HepG2 (cell line): ENCODE measurements at regions not wholly inside any gene's neighbourhood (a gene's known extent, or its start where the extent isn't known, plus 50 kb on each side); places are given as distances from the start of the nearest gene placed in this dataset.

ENCODE experiments used
- ATAC-seq: fragments of 200-7000 bp; cut with Tn5 transposase; 3 replicates; pipeline ENCODE4 v1.9.1; 2020; ENCODE audit warnings: mild to moderate bottlenecking, moderate library complexity
- BruUV-seq: library from RNA; stranded (reverse); fragments of 400-500 nt; replicated peaks from 2 replicates; lab custom pipeline; 2021; lab: Mats Ljungman, UMichigan
- CTCF ChIA-PET: fragments of 300-600 bp; formaldehyde crosslinking; extraction: SDS; loops from one replicate; lab custom pipeline; 2021; ENCODE audit warnings: low total read pairs, inconsistent platforms, low intra/inter-chr PET ratio; lab: Yijun Ruan, JAX
- POLR2A ChIA-PET: fragments of 350-600 bp; sonication (Branson Sonifier 250); formaldehyde crosslinking; loops from one replicate; lab custom pipeline; 2020; ENCODE audit warnings: antibody characterized with exemption, inconsistent platforms; lab: Yijun Ruan, JAX
- DNase-seq: peaks from one replicate; pipeline ENCODE4 v3.0.0-alpha.2; 2015; ENCODE audit warnings: low spot score
- FAIRE-seq: peaks from 3 replicates; lab custom pipeline; 2011; peaks lifted over from hg19 to GRCh38; lab: Jason Lieb, UNC
- H2AFZ ChIP-seq: one replicate; pipeline ENCODE4 v1.6.1; 2011; ENCODE audit warnings: low read length, inconsistent platforms
- H3K27ac ChIP-seq: fragments of 300-600 bp; 3 replicates; pipeline ENCODE4 v1.8.0; 2011; ENCODE audit warnings: mixed run types, mild to moderate bottlenecking, mixed read lengths, low read length, inconsistent platforms; ENCODE audit not compliant: insufficient read depth; ENCODE audit errors: extremely low read length
- H3K27me3 ChIP-seq, 2 experiments: fragments of 200-600 bp in 1 of 2; 2 replicates in 1 of 2; 3 replicates in 1 of 2; pipeline versions ENCODE4 v1.6.0 to v1.8.0; 2011; ENCODE audit warnings: low read length in 2 of 2, mild to moderate bottlenecking in 2 of 2, moderate library complexity in 2 of 2, inconsistent platforms in 1 of 2; ENCODE audit not compliant: insufficient read depth in 2 of 2, control insufficient read depth in 1 of 2
- H3K36me3 ChIP-seq, 2 experiments: fragments of 200-600 bp in 1 of 2; replicated peaks in 1 of 2; 2 replicates in 1 of 2; 3 replicates in 1 of 2; pipeline versions ENCODE4 v1.5.1 to v1.8.0; 2011; ENCODE audit warnings: low read length in 2 of 2, inconsistent platforms in 1 of 2; ENCODE audit not compliant: insufficient read depth in 2 of 2, control insufficient read depth in 1 of 2
- H3K4me1 ChIP-seq: 2 replicates; pipeline ENCODE4 v1.5.1; 2012; ENCODE audit warnings: low read length, inconsistent platforms; ENCODE audit not compliant: insufficient read depth
- H3K4me2 ChIP-seq: 2 replicates; pipeline ENCODE4 v1.6.0; 2011; ENCODE audit warnings: low read depth, low read length, inconsistent platforms
- H3K4me3 ChIP-seq, 3 experiments: fragments of 200-600 bp in 1 of 3; sonication (generic), shearing (Covaris generic) in 1 of 3; replicated peaks in 1 of 3; 2 replicates each; pipeline ENCODE4 v1.5.1; 2011 to 2016; ENCODE audit warnings: low read length in 3 of 3, inconsistent platforms in 2 of 3, low read depth in 2 of 3, mild to moderate bottlenecking in 2 of 3, control low read depth in 1 of 3, mixed read lengths in 1 of 3; ENCODE audit not compliant: insufficient read depth in 1 of 3
- H3K79me2 ChIP-seq: one replicate; pipeline ENCODE4 v1.6.1; 2011; ENCODE audit warnings: low read length, inconsistent platforms; ENCODE audit not compliant: insufficient read depth
- H3K9ac ChIP-seq: 2 replicates; pipeline ENCODE4 v1.6.0; 2011; ENCODE audit warnings: mild to moderate bottlenecking, low read depth, low read length, inconsistent platforms; ENCODE audit not compliant: insufficient read depth
- H3K9me3 ChIP-seq: 2 replicates; pipeline ENCODE4 v1.5.1; 2012; ENCODE audit warnings: mild to moderate bottlenecking, low read length
- H4K20me1 ChIP-seq: 2 replicates; pipeline ENCODE4 v1.6.0; 2011; ENCODE audit warnings: inconsistent platforms, mild to moderate bottlenecking, low read length, moderate library complexity; ENCODE audit not compliant: insufficient read depth
- FUBP1 ChIP-seq: sonication (generic); formaldehyde crosslinking; IDR thresholded peaks from 2 replicates; pipeline ENCODE4 v1.5.1; 2020; ENCODE audit warnings: missing genetic modification reagents, mild to moderate bottlenecking, borderline replicate concordance
- GPN1 ChIP-seq: sonication (generic); formaldehyde crosslinking; IDR thresholded peaks from 2 replicates; pipeline ENCODE4 v1.5.1; 2020; ENCODE audit warnings: missing genetic modification reagents, borderline replicate concordance
- KAT7 ChIP-seq: IDR thresholded peaks from 2 replicates; pipeline ENCODE4 v1.6.1; 2018; ENCODE audit warnings: borderline replicate concordance, missing compliant biosample characterization
- KLF11 ChIP-seq: IDR thresholded peaks from 2 replicates; pipeline ENCODE4 v1.6.1; 2016; ENCODE audit warnings: missing compliant biosample characterization
- MBD4 ChIP-seq: IDR thresholded peaks from 2 replicates; pipeline ENCODE4 v1.6.1; 2012; ENCODE audit warnings: low read length, inconsistent platforms, borderline replicate concordance
- NFIB ChIP-seq: sonication (generic); formaldehyde crosslinking; IDR thresholded peaks from 2 replicates; pipeline ENCODE4 v1.9.0; 2021; ENCODE audit warnings: missing genetic modification reagents, mild to moderate bottlenecking, borderline replicate concordance
- POLR2AphosphoS5 ChIP-seq: IDR thresholded peaks from 2 replicates; pipeline ENCODE4 v1.6.1; 2012; ENCODE audit warnings: low read depth, low read length
- ZNF101 ChIP-seq: sonication (generic); formaldehyde crosslinking; IDR thresholded peaks from 2 replicates; pipeline ENCODE4 v1.4.0; 2020; ENCODE audit warnings: mild to moderate bottlenecking, low read depth, missing genetic modification reagents, borderline replicate concordance
- ZNF740 ChIP-seq: sonication (generic); formaldehyde crosslinking; IDR thresholded peaks from 2 replicates; pipeline ENCODE4 v1.4.0; 2020; ENCODE audit warnings: missing genetic modification reagents
- ZNF747 ChIP-seq: sonication (generic); formaldehyde crosslinking; IDR thresholded peaks from 2 replicates; pipeline ENCODE4 v1.8.1; 2023; ENCODE audit warnings: missing genetic modification reagents, mild to moderate bottlenecking, borderline replicate concordance
- ZSCAN21 ChIP-seq: sonication (generic); formaldehyde crosslinking; IDR thresholded peaks from 2 replicates; pipeline ENCODE4 v1.8.0; 2022; ENCODE audit warnings: mild to moderate bottlenecking, missing genetic modification reagents, moderate library complexity, borderline replicate concordance
- ZSCAN31 ChIP-seq: sonication (generic); formaldehyde crosslinking; IDR thresholded peaks from 2 replicates; pipeline ENCODE4 v1.5.0; 2020; ENCODE audit warnings: low read depth, mild to moderate bottlenecking, missing genetic modification reagents
- WGBS: methylation state at CpG from one replicate; pipeline ENCODE4 v1.1.6; 2017; ENCODE audit warnings: low lambda C conversion rate; 5-methylcytosine and 5-hydroxymethylcytosine counted together
- in situ Hi-C: cut with HindIII; loops from 2 replicates; pipeline ENCODE4 v1.10.0; 2017; ENCODE audit warnings: low pct_unique_long_range_greater_than_20kb; ENCODE audit not compliant: extremely low pct_ligation_motif_present
- intact Hi-C: fragments of 100-400 bp; cut with micrococcal nuclease; formaldehyde crosslinking; loops from one replicate; pipeline ENCODE4 v1.10.0; 2022; ENCODE audit not compliant: unreplicated experiment
- TF ChIP-seq, protein P1 (sequence below): IDR thresholded peaks from 2 replicates; pipeline ENCODE4 v1.6.1; 2016; ENCODE audit warnings: missing genetic modification reagents, missing compliant biosample characterization

DNA sequence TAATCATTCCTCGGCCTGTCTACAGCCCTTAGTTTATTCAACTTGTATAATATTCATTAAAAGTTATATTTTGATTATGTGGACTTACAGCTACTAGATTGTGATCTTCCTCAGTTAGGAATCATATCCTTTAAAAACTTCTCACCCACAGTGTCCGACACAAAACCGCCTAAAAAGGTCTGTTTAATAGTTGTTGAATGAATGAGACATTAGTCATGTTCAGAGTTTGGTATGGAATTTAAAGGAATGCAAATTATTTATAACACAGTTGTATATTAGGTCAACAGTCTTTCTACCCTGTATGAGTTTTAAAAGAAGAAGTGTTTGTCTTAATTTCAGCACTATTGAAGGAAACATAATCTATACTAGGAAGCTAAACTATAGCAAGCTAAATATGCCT is 390.0 kb downstream of the ARL4A start:
- H4K20me1 ChIP-seq = no peaks in the 10 kb centered on the region
- in situ Hi-C loops (no loop called here), intact Hi-C loops (no loop called here)
- ATAC-seq (no peak), DNase-seq (no peak), FAIRE-seq (no peak)
- no peak overlapping the region for H3K9ac ChIP-seq
- no peaks in the 10 kb centered on the region for H3K4me1 ChIP-seq
- H3K4me2 ChIP-seq = no peak overlapping the region
- no peak overlapping the region for H2AFZ ChIP-seq
- H3K27ac ChIP-seq = no peak overlapping the region
- POLR2A ChIA-PET = no interaction called here
- CTCF ChIA-PET = no interaction called here
- H3K4me3 ChIP-seq = no peak overlapping the region
- no TSS peak for BruUV-seq
- H3K36me3 ChIP-seq = no peaks in the 10 kb centered on the region
- no peaks in the 10 kb centered on the region for H3K9me3 ChIP-seq
- H3K27me3 ChIP-seq = no peaks in the 10 kb centered on the region
- 20% methylated on average over 3 of the region's 3 CpGs for WGBS
- TF ChIP-seq GPN1 (CRISPR knock-in tag) = no peak
- TF ChIP-seq FUBP1 (CRISPR knock-in tag) = no peak
- TF ChIP-seq MBD4 = no peak
- TF ChIP-seq, protein P1, sequence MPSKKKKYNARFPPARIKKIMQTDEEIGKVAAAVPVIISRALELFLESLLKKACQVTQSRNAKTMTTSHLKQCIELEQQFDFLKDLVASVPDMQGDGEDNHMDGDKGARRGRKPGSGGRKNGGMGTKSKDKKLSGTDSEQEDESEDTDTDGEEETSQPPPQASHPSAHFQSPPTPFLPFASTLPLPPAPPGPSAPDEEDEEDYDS = no peak
- no peak for TF ChIP-seq ZSCAN21 (CRISPR knock-in tag)
- TF ChIP-seq ZNF101 (CRISPR knock-in tag) = no peak
- TF ChIP-seq ZNF740 (CRISPR knock-in tag) = no peak
- TF ChIP-seq KLF11 = no peak
- TF ChIP-seq NFIB (CRISPR knock-in tag) = no peak
- TF ChIP-seq ZSCAN31 (CRISPR knock-in tag) = no peak
- TF ChIP-seq POLR2AphosphoS5 = no peak
- no peak for TF ChIP-seq ZNF747 (CRISPR knock-in tag)
- TF ChIP-seq KAT7 (CRISPR knock-in tag) = no peak
- H3K79me2 ChIP-seq = no peaks in the 10 kb centered on the region
